ENCODE measurements at regions not wholly inside any gene's neighbourhood (a gene's known extent, or its start where the extent isn't known, plus 50 kb on each side); places are given as distances from the start of the nearest gene placed in this dataset.

DNA sequence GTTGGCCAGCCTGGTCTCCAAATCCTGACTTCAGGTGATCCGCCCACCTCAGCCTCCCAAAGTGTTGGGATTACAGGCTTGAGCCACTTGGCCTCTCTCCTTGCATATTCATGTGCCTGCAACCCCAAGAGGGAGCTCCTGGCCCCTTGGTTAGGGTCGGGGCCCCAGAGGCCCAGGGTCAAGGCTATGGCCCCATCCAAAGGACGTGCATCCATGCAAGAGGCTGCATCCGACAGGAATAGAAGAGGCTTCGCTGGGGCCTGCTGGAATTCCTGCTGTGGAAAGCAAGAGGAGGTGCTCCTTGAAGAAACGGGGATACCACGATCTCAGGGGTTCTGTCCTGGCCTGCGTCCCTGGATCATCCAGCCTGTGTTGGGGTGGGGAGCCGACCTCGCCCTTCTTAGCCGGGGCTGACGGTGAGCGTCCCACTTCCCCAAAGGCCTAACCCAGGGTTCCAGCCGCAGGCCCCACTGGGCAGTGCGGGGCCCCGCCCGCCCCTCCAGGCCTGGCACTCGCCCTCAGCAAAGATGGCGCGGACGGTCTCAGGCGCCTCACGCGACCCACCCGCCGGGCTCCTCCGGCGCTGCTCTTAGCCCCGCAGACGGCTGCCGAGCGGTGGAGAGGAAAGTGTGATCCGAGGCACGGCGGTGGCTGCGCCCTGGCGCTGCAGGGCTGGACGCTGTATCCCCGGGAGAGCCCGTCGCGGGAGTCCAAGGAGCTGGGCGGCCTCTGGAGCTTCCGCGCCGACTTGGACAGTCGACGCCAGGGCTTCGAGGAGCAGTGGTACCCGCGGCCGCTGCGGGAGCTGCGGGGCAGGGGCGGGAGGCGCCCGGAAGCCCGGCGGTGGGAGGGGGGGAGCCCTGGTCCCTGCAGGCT, 54.7 kb downstream of the ZNF727 start:
- peak; percentile 79 for DNase-seq (ENCODE audit: low spot score)

DNA sequence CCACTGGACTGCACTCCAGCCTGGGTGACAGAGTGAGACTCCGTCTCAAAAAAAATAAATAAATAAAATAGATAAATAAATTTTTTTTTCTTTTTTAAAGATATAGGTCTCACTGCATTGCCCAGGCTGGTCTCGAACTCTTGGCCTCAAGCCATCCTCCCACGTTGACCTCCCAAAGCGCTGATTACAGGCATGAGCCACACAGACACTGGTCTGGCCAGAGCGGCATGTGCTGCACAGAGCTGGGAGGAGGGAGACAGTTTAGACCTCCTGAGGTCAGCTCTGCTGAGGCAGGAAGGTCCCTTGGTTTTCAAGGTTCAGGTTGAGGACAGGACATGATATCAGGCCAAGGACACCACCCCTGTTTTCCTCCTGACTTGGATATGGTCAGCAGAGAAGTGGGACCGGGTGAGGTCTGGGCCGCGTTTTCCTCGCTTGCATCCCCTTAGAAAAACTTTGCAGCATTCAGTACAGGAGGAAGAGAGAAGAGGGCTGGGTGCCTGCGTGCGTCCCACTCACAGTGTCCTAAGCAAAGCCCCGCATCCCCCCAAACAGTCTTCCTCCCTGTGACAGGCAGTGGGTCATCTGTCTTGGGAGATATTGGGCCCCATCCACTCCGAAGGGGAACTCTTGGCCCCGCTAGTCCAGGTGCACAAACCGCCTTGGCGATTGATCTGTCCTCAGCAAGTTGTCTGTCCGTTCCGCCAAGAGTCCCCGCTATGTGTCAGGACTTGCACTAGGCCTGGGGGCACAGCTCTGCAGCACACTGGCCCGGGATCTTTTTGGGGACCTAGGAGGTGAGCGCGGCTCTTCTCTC, 56.1 kb downstream of the ZNF727 start:
- DNase-seq (ENCODE audit: low spot score), result no peak

DNA sequence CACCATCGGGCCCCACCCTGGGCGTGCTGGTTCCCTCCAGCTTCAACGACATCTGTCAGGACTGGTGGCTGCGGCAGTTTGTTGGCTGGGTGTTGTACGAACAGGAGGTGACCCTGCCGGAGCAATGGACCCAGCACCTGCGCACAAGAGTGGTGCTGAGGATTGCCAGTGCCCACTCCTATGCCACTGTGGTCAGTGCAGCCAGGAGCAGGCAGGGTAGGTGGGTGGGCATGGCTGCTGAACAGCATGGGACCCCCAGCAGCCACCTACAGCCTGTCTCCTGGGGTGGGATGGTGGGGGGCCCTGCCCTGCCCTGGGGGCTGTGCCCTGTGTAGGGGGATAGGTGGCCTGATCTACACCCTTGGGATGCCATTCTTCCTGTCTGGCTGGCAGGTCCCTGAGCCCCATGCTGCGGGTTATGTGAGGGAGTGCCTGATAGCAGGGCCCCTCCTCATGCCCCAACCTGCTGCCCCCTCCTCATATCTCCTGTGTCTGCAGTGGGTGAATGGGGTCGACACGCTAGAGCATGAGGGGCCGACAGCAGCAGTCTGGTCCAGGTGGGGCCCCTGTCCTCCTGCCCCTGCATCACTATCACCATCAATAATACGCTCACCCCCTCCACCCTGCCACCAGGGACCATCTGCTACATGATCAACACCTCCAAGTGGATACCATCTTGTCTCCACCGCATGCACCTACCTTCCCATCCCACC, 56.9 kb downstream of the ZNF727 start:
- DNase-seq (ENCODE audit: low spot score), result peak; percentile 73

DNA sequence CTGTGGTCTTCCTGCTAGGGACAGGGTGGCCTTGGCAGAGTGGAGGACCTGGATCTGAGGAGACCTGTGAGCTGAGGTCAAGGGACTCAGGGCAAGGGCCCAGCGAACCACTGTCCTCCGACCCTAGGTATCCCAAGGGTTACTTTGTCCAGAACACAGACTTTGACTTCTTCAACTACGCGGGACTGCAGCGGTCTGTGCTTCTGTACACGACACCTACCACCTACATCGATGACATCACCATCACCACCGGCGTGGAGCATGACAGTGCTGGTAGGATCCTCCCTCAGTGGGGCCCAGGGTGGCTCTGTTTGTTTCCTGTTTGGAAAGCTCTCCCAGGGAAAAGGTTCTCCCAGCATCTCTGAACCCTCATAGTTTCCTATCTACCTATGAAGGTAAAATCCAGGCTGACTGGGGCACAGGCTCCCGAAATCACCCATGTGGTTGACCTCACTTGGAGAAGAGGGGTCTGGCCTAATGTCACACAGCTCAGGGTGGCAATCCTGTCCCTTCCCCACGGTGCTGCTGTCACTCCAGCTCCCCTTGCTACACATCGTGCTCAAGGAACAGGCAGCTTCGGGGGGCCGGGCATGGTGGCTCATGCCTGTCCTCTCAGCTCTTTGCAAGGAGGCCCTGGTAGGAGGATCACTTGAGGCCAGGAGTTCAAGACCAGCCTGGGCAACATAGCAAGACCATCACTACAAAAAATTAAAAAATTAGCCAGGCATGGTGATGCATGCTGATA, 57.6 kb downstream of the ZNF727 start:
- peak; percentile 80 for DNase-seq (ENCODE audit: low spot score)

DNA sequence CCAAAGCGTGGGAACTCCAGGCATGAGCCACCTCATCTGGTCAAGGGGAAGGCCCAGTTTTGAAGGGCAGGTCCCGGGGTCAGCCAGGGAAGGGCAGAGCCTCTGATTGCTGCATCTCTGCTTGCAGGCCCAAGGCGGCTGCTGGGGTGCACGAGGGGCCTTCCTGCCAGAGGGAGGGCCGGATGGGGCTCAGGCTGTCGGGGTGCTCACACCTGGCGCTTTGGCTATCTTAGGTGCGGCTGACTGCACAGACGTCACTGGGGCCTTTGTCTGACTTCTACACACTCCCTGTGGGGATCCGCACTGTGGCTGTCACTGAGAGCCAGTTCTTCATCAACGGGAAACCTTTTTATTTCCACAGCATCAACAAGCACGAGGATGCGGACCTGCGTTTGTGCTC, 68.7 kb downstream of the ZNF727 start:
- peak; percentile 79 for DNase-seq (ENCODE audit: low spot score)

DNA sequence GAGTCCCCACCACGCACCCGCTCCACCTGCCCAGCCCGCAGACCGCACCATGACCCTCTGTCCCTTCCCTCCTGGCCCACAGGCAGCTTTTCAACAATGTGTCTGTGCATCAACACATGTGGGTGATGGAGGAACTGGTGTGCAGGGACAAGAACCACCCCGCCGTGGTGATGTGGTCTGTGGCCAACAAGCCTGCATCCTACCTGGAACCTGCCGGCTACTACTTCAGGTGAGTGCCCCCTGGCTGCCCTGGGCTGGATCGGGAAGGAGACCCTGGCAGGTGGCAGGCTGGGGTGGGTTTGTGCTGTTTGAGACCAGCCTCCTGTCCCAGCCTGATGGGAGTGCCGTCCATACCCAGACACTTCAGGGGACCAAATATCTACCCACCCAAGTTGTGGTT, 69.6 kb downstream of the ZNF727 start:
- DNase-seq (ENCODE audit: low spot score), result peak; percentile 86

DNA sequence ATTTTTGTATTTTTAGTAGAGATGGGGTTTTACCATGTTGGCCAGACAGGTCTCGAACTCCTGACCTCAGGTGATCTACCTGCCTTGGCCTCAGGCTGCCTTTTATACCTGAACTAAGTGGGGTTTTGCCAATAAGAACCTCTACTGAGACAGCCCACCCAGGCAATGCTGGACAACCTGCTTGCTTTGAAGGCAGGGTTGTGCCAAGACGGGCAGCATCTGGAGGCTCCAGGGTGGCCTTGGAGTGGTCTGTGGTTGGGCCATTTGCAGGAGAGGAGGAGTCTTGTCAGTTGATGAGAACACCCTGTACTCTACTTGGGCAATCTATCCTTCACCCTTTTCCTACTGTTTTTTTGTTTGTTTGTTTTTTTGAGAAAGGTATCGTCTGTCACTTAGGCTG, 75.3 kb upstream of the ZNF735 start:
- no peak for DNase-seq (ENCODE audit: low spot score)

Measured in mesenteric fat pad (tissue), 1 donor.